Mesenchymal stem cell (in vitro differentiated cells and primary cell): ENCODE measurements at regions not wholly inside any gene's neighbourhood (a gene's known extent, or its start where the extent isn't known, plus 50 kb on each side); places are given as distances from the start of the nearest gene placed in this dataset.
"Not testable (repeated sequence)": the region's sequence is repeated elsewhere in the genome, so short reads cannot be mapped to it uniquely, and the experiment has no call there.

Source experiments
- DNase-seq: peaks from one replicate; pipeline ENCODE4 v3.0.0-alpha.2; 2013
- H2AFZ ChIP-seq: one replicate; pipeline ENCODE4 v1.6.1; 2013; ENCODE audit warnings: low read depth, mild to moderate bottlenecking, control low read depth, inconsistent platforms, low read length, moderate library complexity
- H2AK5ac ChIP-seq: 2 replicates; pipeline ENCODE4 v1.6.1; 2013; ENCODE audit warnings: low read length, moderate library complexity, mild to moderate bottlenecking, inconsistent platforms; ENCODE audit not compliant: severe bottlenecking
- H2BK120ac ChIP-seq: one replicate; pipeline ENCODE4 v1.6.1; 2013; ENCODE audit warnings: low read depth, mild to moderate bottlenecking, inconsistent platforms, low read length, moderate library complexity
- H2BK12ac ChIP-seq, 2 experiments: one replicate each; pipeline ENCODE4 v1.6.1; 2013; ENCODE audit warnings: inconsistent platforms in 2 of 2, low read length in 2 of 2, mild to moderate bottlenecking in 2 of 2, moderate library complexity in 2 of 2, control low read depth in 1 of 2
- H2BK15ac ChIP-seq: one replicate; pipeline ENCODE4 v1.6.1; 2013; ENCODE audit warnings: mild to moderate bottlenecking, low read depth, inconsistent platforms; ENCODE audit not compliant: poor library complexity, severe bottlenecking
- H2BK5ac ChIP-seq: 2 replicates; pipeline ENCODE4 v1.6.1; 2013; ENCODE audit warnings: low read depth, mild to moderate bottlenecking, low read length, control low read depth, inconsistent platforms; ENCODE audit not compliant: poor library complexity, severe bottlenecking
- H3K14ac ChIP-seq, 2 experiments: one replicate each; pipeline ENCODE4 v1.6.1; 2013; ENCODE audit warnings: inconsistent platforms in 2 of 2, low read length in 2 of 2, control low read depth in 1 of 2, mild to moderate bottlenecking in 1 of 2, moderate library complexity in 1 of 2
- H3K18ac ChIP-seq, 2 experiments: one replicate each; pipeline ENCODE4 v1.6.1; 2013; ENCODE audit warnings: inconsistent platforms in 2 of 2, low read length in 2 of 2, control low read depth in 1 of 2, low read depth in 1 of 2, mild to moderate bottlenecking in 1 of 2
- H3K23ac ChIP-seq, 2 experiments: one replicate each; pipeline ENCODE4 v1.6.1; 2013; ENCODE audit warnings: inconsistent platforms in 2 of 2, low read length in 2 of 2, mild to moderate bottlenecking in 2 of 2, moderate library complexity in 2 of 2, control low read depth in 1 of 2
- H3K27ac ChIP-seq: 2 replicates; pipeline ENCODE4 v1.5.1; 2013; ENCODE audit warnings: mild to moderate bottlenecking, moderate library complexity, low read length, control low read depth, inconsistent platforms; ENCODE audit not compliant: poor library complexity, severe bottlenecking
- H3K27me3 ChIP-seq, 2 experiments: 2 replicates each; pipeline versions ENCODE4 v1.6.1 to v1.7.0; 2013; ENCODE audit warnings: low read length in 2 of 2, mild to moderate bottlenecking in 2 of 2, moderate library complexity in 2 of 2, control low read depth in 1 of 2, inconsistent platforms in 1 of 2; ENCODE audit not compliant: control insufficient read depth in 1 of 2, insufficient read depth in 1 of 2
- H3K36me3 ChIP-seq, 2 experiments: 2 replicates each; pipeline versions ENCODE4 v1.6.1 to v1.7.0; 2013; ENCODE audit warnings: low read length in 2 of 2, control low read depth in 1 of 2, inconsistent platforms in 1 of 2, low read depth in 1 of 2, mild to moderate bottlenecking in 1 of 2; ENCODE audit not compliant: insufficient read depth in 2 of 2, control insufficient read depth in 1 of 2
- H3K4ac ChIP-seq, 2 experiments: one replicate each; pipeline ENCODE4 v1.6.1; 2013; ENCODE audit warnings: inconsistent platforms in 2 of 2, low read length in 2 of 2, mild to moderate bottlenecking in 2 of 2, moderate library complexity in 2 of 2, control low read depth in 1 of 2, low read depth in 1 of 2
- H3K4me1 ChIP-seq: 2 replicates; pipeline ENCODE4 v1.6.1; 2013; ENCODE audit warnings: low read depth, low read length, control low read depth; ENCODE audit not compliant: control insufficient read depth, insufficient read depth
- H3K4me2 ChIP-seq: 2 replicates; pipeline ENCODE4 v1.6.1; 2013; ENCODE audit warnings: low read length, mild to moderate bottlenecking, inconsistent platforms; ENCODE audit not compliant: poor library complexity, severe bottlenecking
- H3K4me3 ChIP-seq, 2 experiments: 2 replicates each; pipeline versions ENCODE4 v1.5.1 to v1.7.0; 2013; ENCODE audit warnings: low read length in 2 of 2, mild to moderate bottlenecking in 2 of 2, control low read depth in 1 of 2, low read depth in 1 of 2; ENCODE audit not compliant: insufficient read depth in 1 of 2
- H3K79me1 ChIP-seq: replicated peaks from 2 replicates; pipeline ENCODE4 v1.6.1; 2013; ENCODE audit warnings: mild to moderate bottlenecking, control low read depth, low read length, inconsistent platforms; ENCODE audit not compliant: poor library complexity, severe bottlenecking
- H3K9ac ChIP-seq: 2 replicates; pipeline ENCODE4 v1.7.0; 2013; ENCODE audit warnings: mild to moderate bottlenecking, low read length, moderate library complexity
- H3K9me3 ChIP-seq: 2 replicates; pipeline ENCODE4 v1.7.0; 2013; ENCODE audit warnings: mild to moderate bottlenecking, low read length; ENCODE audit not compliant: control insufficient read depth
- H4K8ac ChIP-seq: one replicate; pipeline ENCODE4 v1.6.1; 2013; ENCODE audit warnings: inconsistent platforms, mild to moderate bottlenecking, low read length, moderate library complexity
- H4K91ac ChIP-seq: one replicate; pipeline ENCODE4 v1.6.1; 2013; ENCODE audit warnings: mild to moderate bottlenecking, low read length, inconsistent platforms
- WGBS: methylation state at CpG from one replicate; pipeline ENCODE4 v1.1.7; 2013; ENCODE audit warnings: mixed read lengths; 5-methylcytosine and 5-hydroxymethylcytosine counted together

GRCh38 chr7:112951070-112951469 lies 135.6 kb downstream of the GPR85 start:
- Histone ChIP-seq H3K18ac (no peak overlapping the region), H2BK120ac (no peak overlapping the region), H3K4me3 (no peak overlapping the region), H3K4me1 (no peaks in the 10 kb centered on the region), H3K23ac (no peak overlapping the region), H3K27me3 (no peaks in the 10 kb centered on the region), H3K27ac (no peak overlapping the region), H3K36me3 (no peaks in the 10 kb centered on the region), H3K79me1 (no peaks in the 10 kb centered on the region), H2AFZ (no peak overlapping the region), H2BK12ac (no peak overlapping the region), H3K4me2 (no peak overlapping the region), H3K14ac (no peak overlapping the region), H3K9ac (no peak overlapping the region), H4K91ac (no peak overlapping the region), H3K9me3 (no peaks in the 10 kb centered on the region), H2BK5ac (no peak overlapping the region), H2BK15ac (no peak overlapping the region), H2AK5ac (no peak overlapping the region), H3K4ac (no peak overlapping the region), H4K8ac (no peak overlapping the region)
- DNase-seq = no peak
- WGBS = 66% methylated on average over 4 of the region's 4 CpGs

- H2BK12ac ChIP-seq, H3K79me1 ChIP-seq, H3K27ac ChIP-seq, H2AFZ ChIP-seq, H4K91ac ChIP-seq, H3K23ac ChIP-seq, H2BK120ac ChIP-seq, H3K18ac ChIP-seq, DNase-seq, H3K4me3 ChIP-seq, H3K4me1 ChIP-seq, H4K8ac ChIP-seq, H3K27me3 ChIP-seq, H2BK5ac ChIP-seq, H3K36me3 ChIP-seq, H3K9ac ChIP-seq, H2BK15ac ChIP-seq, H3K14ac ChIP-seq, H3K4ac ChIP-seq, H2AK5ac ChIP-seq, H3K9me3 ChIP-seq, H3K4me2 ChIP-seq: not testable (repeated sequence)
- WGBS = 67% methylated on average over 3 of the region's 4 CpGs
Measured at GRCh38 chr7:112949682-112950081, 136.9 kb downstream of the GPR85 start.

GRCh38 chr7:112946350-112946749 lies 140.3 kb downstream of the GPR85 start:
- Histone ChIP-seq H2BK15ac (no peak overlapping the region), H3K4me1 (no peaks in the 10 kb centered on the region), H3K79me1 (no peaks in the 10 kb centered on the region), H3K36me3 (no peaks in the 10 kb centered on the region), H3K4me3 (no peak overlapping the region), H3K4me2 (no peak overlapping the region), H4K8ac (no peak overlapping the region), H3K4ac (no peak overlapping the region), H2BK12ac (no peak overlapping the region), H2BK120ac (no peak overlapping the region), H3K23ac (no peak overlapping the region), H3K18ac (no peak overlapping the region), H2BK5ac (no peak overlapping the region), H2AK5ac (no peak overlapping the region), H3K9ac (no peak overlapping the region), H3K9me3 (no peaks in the 10 kb centered on the region), H4K91ac (no peak overlapping the region), H3K27me3 (no peaks in the 10 kb centered on the region), H3K27ac (no peak overlapping the region), H2AFZ (no peak overlapping the region), H3K14ac (no peak overlapping the region)
- 90% methylated on average over 1 of the region's 2 CpGs for WGBS
- peak; percentile 2 for DNase-seq

- H3K14ac ChIP-seq = no peak overlapping the region
- no peak overlapping the region for H3K4me2 ChIP-seq
- no peak overlapping the region for H3K4ac ChIP-seq
- no peak overlapping the region for H3K18ac ChIP-seq
- no peaks in the 10 kb centered on the region for H3K4me1 ChIP-seq
- H3K4me3 ChIP-seq = no peak overlapping the region
- no peak overlapping the region for H2BK12ac ChIP-seq
- H3K23ac ChIP-seq = no peak overlapping the region
- no peak overlapping the region for H4K91ac ChIP-seq
- no peak overlapping the region for H2BK5ac ChIP-seq
- H3K9ac ChIP-seq = no peak overlapping the region
- no peak overlapping the region for H4K8ac ChIP-seq
- no peak overlapping the region for H2AFZ ChIP-seq
- H2BK15ac ChIP-seq = no peak overlapping the region
- no peaks in the 10 kb centered on the region for H3K27me3 ChIP-seq
- H3K27ac ChIP-seq = no peak overlapping the region
- DNase-seq = no peak
- no peak overlapping the region for H2AK5ac ChIP-seq
- H3K79me1 ChIP-seq = no peaks in the 10 kb centered on the region
- 75% methylated on average over 2 of the region's 3 CpGs for whole genome bisulfite sequencing
- no peaks in the 10 kb centered on the region for H3K9me3 ChIP-seq
- no peak overlapping the region for H2BK120ac ChIP-seq
- H3K36me3 ChIP-seq = no peaks in the 10 kb centered on the region
Measured at GRCh38 chr7:112945046-112945445, 141.6 kb downstream of the GPR85 start.
